GM19025 (cell line): ENCODE measurements at regions not wholly inside any gene's neighbourhood (a gene's known extent, or its start where the extent isn't known, plus 50 kb on each side); places are given as distances from the start of the nearest gene placed in this dataset.

ENCODE experiments used
- ATAC-seq: cut with Tn5 transposase; IDR thresholded peaks from one replicate; pipeline ENCODE4 v1.9.1; 2021; ENCODE audit warnings: mild to moderate bottlenecking, low read depth, moderate library complexity; ENCODE audit not compliant: unreplicated experiment

DNA sequence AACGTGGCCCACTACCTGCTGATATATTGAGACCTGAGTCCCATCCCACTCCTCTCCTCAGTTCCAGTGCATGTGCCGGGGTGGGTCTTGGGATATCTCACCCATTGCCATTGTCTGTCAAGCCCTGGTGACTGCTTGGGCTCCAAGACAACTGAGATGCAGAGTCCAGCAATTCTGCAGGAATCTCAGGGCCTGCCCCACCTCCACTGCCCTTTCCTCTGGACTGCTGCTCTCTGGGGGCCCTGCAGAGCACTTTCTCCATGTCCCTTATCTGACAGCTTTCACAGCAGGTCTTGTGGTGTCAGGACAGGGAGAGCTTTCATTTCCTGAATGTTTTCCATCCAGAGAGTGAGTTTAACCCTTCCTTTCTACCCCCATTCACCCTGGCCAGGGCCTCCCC is 152.9 kb downstream of the ARL4C start:
- no peak for ATAC-seq

DNA sequence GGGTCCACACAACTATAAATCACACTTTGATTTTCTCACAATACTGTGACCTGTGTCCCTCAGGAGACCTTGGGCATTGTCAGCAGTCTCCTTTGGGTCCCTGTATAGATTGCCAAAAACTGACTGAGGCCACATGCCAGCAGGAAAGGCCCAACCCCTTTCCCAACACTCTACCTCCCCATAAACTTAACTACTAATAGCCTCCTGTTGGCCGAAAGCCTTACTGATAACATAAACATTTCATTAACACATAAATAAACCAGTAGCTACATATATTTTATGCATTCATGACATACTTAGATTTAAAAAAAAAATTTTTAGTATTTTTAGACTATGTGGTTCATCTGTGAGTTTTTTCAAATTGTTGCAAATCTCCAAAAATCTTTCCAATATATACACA is 153.5 kb downstream of the ARL4C start:
- ATAC-seq = no peak

DNA sequence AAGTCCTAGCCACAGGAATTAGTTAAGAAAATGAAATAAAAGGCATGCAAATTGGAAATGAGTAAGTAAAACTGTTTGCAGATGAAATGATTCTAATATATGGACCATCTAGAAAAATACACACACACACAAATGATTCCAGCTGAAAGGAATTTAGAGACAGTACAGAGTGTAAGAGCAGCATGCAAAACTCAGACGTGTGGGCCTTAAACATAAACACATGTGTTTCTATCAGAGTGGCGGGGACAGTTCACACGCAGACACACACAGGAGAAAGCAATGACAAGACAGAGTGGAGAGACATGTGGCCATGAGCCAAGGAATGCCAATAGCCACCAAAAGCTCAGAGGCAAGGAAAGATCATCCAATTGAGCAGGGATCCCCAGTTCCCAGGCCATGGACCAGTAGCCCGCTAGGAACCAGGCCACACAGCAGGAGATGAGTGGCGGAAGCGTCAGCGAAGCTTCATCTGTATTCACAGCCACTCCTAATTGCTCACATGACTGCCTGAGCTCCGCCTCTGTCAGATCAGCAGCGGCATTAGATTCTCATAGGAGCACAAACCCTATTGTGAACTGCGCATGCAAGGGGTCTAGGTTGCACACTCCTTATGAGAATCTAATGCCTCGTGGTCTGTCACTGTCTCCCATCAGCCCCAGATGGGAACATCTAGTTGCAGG is 155.4 kb downstream of the ARL4C start:
- no peak for ATAC-seq

DNA sequence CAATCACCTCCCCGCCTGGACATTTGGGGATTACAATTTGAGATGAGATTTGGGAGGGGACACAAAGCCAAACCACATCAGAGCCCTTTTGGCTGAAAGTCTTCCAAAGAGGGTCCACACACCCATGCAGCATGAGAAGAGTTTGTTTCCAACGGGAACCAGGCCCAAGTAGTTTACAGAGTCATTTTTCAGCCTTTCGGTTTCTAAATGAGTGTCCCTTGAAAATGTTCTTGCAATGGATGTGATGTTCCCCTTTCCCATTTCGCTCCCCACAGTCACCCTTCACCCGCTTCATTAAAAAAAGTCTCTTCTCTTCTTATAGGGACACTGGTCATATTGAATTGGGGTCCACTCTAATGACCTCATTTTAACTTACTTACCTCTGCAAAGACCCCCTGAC is 157.4 kb downstream of the ARL4C start:
- ATAC-seq = no peak

DNA sequence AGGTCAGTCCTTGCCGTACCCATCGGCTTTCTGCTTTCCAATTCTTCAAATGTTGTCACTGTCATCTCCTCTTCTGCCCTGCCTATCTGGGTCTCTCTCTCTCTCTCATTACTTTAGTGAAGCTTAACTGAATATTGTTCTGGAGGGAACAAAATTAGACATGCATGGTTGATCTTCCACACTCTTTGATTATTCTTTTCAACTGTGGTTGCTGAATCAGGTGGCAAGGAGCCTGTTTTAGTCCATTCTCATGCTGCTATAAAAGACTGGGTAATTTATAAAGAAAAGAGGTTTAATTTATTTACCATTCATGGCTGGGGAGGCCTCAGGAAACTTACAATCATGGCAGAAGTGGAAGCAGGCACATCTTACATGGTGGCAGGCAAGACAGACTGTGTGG is 157.9 kb downstream of the ARL4C start:
- ATAC-seq = no peak

DNA sequence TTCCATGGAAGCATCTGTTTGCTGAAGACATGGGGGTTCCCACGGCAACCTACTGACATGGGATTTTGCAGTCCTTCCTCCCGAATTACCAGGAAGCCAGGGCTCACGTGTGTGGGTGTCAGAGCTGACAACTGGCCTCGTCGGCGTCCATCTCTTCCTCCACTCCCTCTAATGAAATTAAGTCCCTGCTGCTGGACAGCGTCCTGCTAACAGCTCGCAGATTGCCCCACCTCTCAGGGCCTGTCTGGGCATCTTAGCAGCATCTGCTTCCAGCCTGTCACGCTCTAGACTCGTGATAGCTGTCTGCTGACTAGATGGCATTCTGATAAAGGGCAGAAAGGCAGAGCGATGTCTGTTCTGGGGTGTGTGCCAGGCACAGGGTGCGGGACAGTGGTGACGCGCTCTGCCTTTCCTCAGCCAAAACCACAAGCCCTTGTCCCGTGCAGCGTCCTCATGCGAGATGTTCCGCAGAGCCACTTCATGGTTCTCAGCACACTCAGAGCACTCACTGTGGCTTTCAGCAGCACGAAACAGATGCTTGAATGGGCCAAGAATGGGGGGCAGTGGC is 161.1 kb downstream of the ARL4C start:
- ATAC-seq = no peak

DNA sequence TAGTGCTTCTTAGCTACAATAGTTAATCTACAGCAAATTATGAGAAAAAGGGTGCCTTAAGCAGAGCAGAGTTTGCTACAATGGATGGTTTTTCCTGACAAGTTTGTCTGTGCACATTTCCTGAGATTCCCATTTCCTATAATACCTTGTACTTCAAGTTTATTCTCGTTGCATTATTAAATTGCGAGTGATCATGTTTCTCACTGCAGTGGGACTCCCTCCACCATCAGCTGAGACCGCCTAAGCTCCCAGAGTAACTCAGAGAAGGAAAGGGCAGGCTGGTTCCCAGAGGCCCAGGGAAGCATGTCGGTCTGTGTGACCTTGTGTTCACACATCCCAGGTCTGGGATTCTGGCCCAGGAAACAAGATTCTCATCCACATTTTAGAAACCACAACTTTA is 162.1 kb downstream of the ARL4C start:
- no peak for ATAC-seq

DNA sequence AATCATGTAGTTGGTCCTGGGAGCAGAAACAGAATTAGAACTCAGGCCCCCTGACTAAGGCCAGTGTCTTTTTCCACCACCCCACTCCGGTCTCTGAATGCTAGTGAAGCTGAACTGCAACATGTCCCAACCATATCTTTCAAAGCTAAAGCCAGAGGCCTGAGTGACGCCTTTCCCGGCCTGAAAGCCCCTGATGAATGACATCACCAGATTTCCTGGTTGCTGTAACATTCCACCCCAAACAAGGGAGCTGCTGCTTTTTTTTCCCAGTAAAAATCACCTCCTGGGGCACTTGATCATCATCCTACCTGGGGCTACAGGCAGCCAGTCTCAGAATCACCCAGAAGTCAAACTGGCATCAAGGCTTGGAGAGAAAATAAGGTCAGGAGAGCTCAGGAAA is 162.7 kb downstream of the ARL4C start:
- ATAC-seq = no peak

DNA sequence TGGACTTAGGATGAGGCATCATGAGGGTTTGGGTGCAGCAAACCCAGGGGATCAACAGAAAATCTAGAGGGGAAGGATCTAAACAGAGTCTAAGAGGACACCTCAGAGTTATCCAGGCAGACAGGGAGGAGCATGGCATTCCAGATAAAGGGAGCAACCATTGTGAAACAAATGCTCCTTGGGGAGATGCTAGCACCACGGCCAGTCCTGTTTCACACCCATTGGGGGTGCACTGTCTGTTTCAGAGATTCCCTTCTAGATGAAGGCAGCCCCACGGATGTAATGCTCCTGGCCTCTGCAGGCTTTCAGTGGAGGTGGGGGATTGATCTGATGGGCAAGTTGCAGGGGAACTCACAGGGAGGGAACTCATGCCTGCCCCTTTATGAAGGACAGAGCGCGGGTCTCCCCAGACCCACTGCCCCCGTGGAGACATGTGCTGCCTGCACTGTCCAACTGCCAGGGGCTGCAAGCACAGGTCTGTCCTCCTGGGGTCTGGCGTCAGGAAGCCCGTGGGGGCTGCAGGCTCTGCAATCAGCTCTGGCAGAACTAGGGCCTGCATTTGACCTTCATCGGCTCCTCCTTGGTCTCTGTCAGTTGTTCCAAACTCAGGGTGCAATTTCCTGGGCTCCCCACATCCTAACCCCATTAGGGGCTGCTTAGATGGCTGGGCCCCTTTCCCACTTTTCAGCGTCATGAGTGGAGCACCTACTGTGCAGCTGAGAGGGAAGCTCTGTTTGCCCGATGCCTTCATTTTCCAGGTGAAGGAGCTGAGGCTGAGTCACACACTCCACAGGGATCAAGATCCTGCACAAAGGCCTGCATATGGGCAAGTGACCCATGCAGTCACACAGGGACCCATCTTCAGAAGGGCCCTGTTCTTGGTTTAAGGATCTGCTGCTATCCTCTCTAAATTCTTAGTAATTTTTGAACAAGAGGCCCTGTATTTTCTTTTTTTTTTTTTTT is 163.4 kb downstream of the ARL4C start:
- ATAC-seq = no peak

DNA sequence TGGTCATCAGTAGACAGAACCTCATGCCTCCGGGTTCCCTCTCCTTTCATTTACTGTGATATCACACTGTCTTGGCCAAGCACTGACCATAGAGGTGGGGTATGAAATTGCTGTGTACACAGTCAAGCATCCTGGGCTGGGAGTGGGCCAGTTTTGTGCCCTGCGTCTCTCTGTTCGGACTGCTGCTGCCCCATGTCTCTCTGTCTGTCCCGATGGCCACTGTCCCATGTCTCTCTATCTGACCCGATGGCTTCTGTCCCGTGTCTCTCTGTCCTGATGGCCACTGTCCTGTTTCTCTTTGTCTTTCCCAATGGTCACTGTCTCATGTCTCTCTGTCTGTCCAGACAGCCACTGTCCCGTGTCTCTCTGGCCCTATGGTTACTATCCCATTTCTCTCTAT is 164.9 kb downstream of the ARL4C start:
- no peak for ATAC-seq

DNA sequence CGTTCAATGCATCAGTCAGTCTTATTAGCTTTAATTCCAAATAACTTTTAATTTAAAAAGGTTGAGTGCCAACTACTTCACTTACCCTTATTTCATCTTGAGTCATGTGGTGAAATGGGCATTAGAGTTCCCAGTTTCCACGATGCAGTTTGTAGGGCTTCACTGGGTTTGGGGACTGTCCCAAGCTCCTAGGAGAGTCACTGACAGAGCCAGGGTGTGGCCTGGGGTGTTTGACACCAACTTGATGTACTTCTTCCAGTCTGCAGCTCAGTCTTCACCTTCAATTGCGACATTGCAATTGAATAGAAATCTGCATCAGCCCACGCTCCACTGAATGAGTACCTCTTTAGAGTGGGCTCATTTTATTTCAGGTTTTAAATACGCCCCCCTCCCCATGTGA is 165.3 kb downstream of the ARL4C start:
- ATAC-seq = no peak

DNA sequence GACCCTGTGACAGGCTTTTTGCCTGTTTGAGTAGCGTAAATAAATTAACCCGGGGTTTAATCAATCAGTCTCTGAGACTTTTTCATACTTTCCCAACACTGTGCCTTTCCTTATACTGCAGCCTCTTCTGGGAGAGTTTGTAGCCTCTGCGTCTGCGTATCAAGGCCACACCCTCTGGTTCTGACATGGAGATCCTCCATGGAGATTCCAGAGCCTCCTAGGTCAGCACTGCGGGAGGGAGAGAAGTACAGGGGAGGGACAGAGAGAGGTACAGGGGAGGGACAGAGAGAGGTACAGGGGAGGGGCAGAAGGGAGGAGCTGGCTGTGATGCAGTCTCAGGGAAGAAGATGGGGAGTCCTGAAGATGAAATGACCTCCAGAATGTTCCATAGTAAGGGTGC is 166.0 kb downstream of the ARL4C start:
- ATAC-seq = no peak

DNA sequence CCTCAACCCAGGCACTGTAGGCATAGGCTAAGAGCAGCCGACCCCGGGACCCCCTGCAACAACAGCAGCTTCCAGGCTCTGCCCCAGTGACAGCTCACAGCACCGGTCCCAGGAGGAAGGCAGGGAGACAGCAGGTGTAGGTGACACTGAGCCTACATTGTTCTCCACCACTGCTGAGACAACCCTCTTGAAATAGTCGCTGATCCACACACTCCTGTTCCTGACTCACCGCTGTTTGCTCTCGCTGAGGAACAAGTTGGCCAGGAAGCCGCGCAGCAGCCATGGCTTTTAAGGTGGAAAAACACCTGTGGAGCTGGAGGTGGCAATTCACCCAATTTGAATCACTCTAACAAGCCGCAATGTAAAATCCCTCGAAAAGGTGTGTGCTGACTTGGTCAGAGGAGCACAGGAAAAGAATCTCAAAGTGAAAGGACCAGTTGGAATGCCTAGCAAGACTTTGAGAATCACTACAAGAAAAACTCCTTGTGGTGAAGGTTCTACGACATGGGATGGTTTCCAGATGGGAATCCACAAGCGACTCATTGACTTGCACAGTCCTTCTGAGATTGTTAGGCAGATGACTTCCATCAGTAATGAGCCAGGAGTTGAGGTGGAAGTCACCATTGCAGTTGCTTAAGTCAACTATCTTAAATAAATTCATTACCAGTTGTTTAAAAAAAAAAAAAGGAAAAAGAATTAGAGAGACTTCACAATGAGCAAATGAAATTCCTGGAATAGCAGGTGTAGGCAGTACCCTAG is 167.5 kb downstream of the ARL4C start:
- no peak for ATAC-seq

DNA sequence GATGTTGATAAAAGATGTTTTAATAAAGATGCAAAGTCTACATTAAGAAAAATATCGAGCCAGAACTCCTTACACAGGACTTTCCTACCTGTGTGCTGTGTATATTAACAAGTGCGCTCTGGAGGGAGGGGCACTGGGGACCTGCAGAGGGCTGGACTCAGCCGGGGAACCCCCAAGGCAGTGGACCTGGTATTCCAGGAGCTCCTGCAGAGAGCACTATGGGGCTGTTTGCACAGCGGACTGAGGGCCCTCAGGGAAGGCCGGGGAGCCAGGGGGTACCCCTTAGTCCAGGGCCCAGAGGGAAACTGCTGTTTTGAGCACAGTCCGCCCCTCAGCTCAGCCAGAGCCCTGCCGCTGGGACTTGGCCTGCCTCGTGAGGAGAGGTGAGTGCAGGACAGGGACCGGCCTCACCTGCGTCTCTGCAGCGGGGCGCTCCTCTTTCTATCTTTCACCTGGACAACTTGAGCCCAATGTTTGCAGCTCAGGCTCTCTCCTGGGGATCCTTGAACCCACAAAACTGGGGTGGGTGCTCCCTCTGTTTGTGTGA is 168.4 kb downstream of the ARL4C start:
- no peak for ATAC-seq

DNA sequence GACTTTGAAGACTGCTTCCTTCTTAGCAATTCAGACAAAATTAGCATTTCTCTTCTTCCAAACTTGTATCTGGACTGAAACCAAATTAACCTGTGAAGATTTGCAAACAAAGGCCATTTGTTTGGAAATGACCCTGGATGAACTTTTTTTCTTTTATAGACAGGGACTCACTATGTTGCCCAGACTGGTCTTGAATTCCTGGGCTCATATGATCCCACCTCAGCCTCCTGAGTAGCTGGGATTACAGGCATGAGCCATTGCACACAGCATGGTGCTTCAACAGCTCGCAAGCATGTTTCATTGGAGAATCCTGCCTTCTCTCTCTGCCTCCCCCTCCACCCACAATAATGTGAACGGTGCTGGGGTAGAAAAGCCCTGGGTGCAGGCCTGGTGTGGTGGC is 170.2 kb downstream of the ARL4C start:
- no peak for ATAC-seq

DNA sequence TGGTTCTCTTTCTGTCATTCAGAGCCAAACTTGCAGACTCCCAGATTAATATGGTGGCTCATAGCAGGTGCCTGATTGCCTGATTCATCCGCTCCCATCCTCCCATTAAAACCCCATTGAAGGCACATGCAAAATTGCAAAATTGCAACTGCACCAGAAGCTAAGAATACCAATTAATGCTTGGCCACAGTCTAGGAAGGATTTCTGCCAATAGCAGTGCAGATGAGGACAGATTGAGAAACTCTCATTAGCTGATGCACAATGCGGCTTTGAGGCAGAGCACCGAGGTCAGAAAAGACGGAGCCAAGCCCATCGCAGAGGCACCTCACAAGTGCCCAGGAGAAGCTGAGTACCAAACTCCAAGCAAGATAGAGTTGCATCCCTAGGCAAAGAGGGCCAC is 172.8 kb downstream of the ARL4C start:
- no peak for ATAC-seq

DNA sequence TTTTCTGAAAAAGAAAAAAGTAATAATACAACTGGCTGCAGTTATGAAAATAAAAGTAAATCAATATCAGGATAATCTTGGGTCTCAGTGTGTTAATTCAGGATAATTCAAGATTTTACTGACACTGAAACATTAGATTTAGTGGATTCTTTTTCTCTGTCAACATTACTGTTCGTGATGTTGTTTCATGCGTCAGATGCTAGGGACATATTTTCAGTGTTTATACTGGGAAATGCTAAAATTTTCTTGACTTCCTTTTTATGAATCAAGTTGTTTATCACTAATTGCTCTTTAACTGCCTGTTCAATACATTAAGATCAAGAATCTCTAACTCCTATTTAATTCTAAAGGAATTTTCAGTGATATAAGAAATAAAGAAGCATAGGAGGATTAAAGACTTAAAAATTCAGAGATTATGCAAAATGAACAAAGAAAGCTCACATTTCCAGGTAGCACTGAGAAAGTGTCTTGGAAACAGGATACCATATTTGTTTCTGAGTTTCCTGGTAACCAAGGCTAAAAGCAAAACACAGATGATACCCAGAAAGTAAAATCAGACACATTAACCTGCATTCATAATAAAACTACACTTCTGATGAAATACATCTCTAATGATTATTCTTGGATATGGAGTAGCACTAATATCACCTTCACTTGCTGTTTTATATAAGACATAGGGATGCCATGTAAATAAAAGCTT is 174.0 kb downstream of the ARL4C start:
- ATAC-seq = no peak

DNA sequence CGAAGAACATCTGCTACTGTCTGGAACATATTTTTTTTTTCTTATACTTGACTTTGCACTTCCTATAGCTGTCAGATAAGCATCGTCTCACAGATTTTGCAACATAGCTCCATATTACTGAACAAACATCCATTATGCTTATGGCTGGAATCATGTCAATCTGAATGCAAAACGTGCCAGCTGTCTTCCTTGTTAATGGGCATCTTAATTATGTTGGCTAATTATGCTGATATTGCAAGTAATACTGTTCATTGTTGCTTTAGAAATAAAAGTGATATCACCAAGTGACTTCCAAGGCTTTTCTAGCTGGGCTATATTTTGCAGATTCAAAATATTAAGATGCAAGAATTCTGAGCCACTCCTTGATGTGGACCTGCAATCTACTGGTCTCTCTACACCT is 176.8 kb downstream of the ARL4C start:
- ATAC-seq = no peak

DNA sequence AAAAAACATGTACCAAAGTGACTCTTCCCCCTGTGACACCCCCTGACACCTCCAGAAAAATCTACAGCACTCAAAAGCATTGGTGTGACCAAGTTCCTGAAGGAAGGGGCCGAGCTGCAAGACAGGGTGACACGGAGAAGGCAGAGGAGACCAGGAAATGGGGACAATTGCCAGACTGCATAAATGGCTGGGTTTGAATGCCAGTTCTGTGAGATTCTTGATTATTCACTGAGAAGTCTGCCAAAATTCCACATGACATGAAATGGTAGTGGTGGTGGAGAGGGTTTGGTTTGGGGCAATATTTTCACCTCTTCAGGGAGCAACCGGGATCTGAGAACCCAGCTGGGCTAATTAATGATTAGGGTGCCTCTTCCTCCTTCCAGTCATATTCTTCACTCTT is 178.5 kb downstream of the ARL4C start:
- ATAC-seq = no peak

DNA sequence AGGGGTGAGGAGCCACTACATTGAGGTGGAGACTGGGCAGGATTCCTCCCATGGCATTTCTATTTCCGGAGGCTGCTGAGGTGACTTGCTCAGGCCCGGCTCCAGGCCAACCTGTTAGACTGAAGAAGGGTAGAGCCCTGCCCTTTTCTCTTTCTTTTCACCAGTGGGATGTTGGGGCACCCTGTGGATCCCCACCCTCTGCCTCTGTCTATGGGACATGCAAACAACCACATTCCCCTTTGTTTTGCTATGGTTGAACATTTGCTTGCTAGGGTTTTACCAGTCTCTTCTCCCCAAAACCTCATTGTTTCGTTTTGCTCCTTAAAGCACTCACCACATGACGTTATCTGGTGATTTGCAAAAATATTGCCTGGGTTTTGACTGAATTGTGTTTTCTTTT is 183.3 kb downstream of the ARL4C start:
- no peak for ATAC-seq
